Left ventricle myocardium inferior (tissue), 1 donor: ENCODE measurements at regions not wholly inside any gene's neighbourhood (a gene's known extent, or its start where the extent isn't known, plus 50 kb on each side); places are given as distances from the start of the nearest gene placed in this dataset.

Experiments used
- DNase-seq: peaks from one replicate; pipeline ENCODE4 v3.0.0-alpha.2; 2020
- H3K27ac ChIP-seq: fragments of 200-600 bp; replicated peaks from 2 replicates; pipeline ENCODE4 v1.8.0; 2021
- H3K27me3 ChIP-seq: fragments of 200-600 bp; 2 replicates; pipeline ENCODE4 v1.8.0; 2021; ENCODE audit warnings: low read depth
- H3K36me3 ChIP-seq: fragments of 200-600 bp; 2 replicates; pipeline ENCODE4 v1.8.0; 2021
- H3K4me1 ChIP-seq: fragments of 200-600 bp; 2 replicates; pipeline ENCODE4 v1.8.0; 2021
- H3K4me3 ChIP-seq: fragments of 200-600 bp; 2 replicates; pipeline ENCODE4 v1.8.0; 2021; ENCODE audit warnings: mild to moderate bottlenecking, moderate library complexity
- H3K9me3 ChIP-seq: fragments of 200-600 bp; replicated peaks from 2 replicates; pipeline ENCODE4 v1.8.0; 2021
- CTCF ChIP-seq: fragments of 200-600 bp; IDR thresholded peaks from 2 replicates; pipeline ENCODE4 v1.8.0; 2021; ENCODE audit warnings: antibody characterized with exemption, mild to moderate bottlenecking, borderline replicate concordance
- intact Hi-C: fragments of 100-400 bp; cut with micrococcal nuclease; formaldehyde crosslinking; loops from one replicate; pipeline ENCODE4 v1.11.0; 2022
- donor health status: DM: no; HTN: yes; CAD: no; lungs with severe emphysema.

GRCh38 chr7:130903358-130903974, 169.5 kb upstream of the KLF14 start:
- peaks cover 4% of the 10 kb centered on the region for H3K36me3 ChIP-seq
- H3K4me1 ChIP-seq, result peaks cover 81% of the 10 kb centered on the region

GRCh38 chr7:130904031-130904757, 170.2 kb upstream of the KLF14 start:
- H3K36me3 ChIP-seq, result no peaks in the 10 kb centered on the region
- no peak for TF ChIP-seq CTCF

More at GRCh38 chr7:130903358-130903974, 169.5 kb upstream of the KLF14 start:
- H3K27ac ChIP-seq, result peak overlapping the region; percentile 84
- no peaks in the 10 kb centered on the region for H3K27me3 ChIP-seq
- DNase-seq, result no peak
- H3K4me3 ChIP-seq, result no peak overlapping the region
- no peak for TF ChIP-seq CTCF
- H3K9me3 ChIP-seq, result no peaks in the 10 kb centered on the region
- intact Hi-C loops, result no loop called here

GRCh38 chr7:130904792-130905191, 170.8 kb upstream of the KLF14 start:
- no peaks in the 10 kb centered on the region for H3K9me3 ChIP-seq
- H3K4me3 ChIP-seq, result no peak overlapping the region
- H3K36me3 ChIP-seq, result no peaks in the 10 kb centered on the region
- peaks cover 72% of the 10 kb centered on the region for H3K4me1 ChIP-seq
- DNase-seq, result no peak
- no peaks in the 10 kb centered on the region for H3K27me3 ChIP-seq
- intact Hi-C loops, result no loop called here
- H3K27ac ChIP-seq, result peak overlapping the region; percentile 84
- TF ChIP-seq CTCF, result no peak

More at GRCh38 chr7:130904031-130904757, 170.2 kb upstream of the KLF14 start:
- Histone ChIP-seq H3K9me3 (no peaks in the 10 kb centered on the region), H3K4me3 (no peak overlapping the region), H3K27ac (peak overlapping the region; percentile 84), H3K27me3 (no peaks in the 10 kb centered on the region), H3K4me1 (peaks cover 74% of the 10 kb centered on the region)
- DNase-seq, result no peak
- intact Hi-C loops, result no loop called here

GRCh38 chr7:130906575-130906974, 172.6 kb upstream of the KLF14 start:
- H3K27ac ChIP-seq, result no peak overlapping the region
- intact Hi-C loops, result no loop called here

GRCh38 chr7:130907439-130907838, 173.4 kb upstream of the KLF14 start:
- H3K36me3 ChIP-seq, result no peaks in the 10 kb centered on the region
- no peak overlapping the region for H3K4me3 ChIP-seq
- H3K27me3 ChIP-seq, result no peaks in the 10 kb centered on the region
- H3K4me1 ChIP-seq, result peaks cover 72% of the 10 kb centered on the region
- H3K27ac ChIP-seq, result no peak overlapping the region
- H3K9me3 ChIP-seq, result no peaks in the 10 kb centered on the region
- intact Hi-C loops, result no loop called here
- no peak for TF ChIP-seq CTCF
- no peak for DNase-seq

More at GRCh38 chr7:130906575-130906974, 172.6 kb upstream of the KLF14 start:
- H3K9me3 ChIP-seq, result no peaks in the 10 kb centered on the region
- no peaks in the 10 kb centered on the region for H3K27me3 ChIP-seq
- peaks cover 72% of the 10 kb centered on the region for H3K4me1 ChIP-seq
- TF ChIP-seq CTCF, result no peak
- no peak for DNase-seq
- H3K36me3 ChIP-seq, result no peaks in the 10 kb centered on the region
- H3K4me3 ChIP-seq, result no peak overlapping the region
